ENCODE measurements at regions not wholly inside any gene's neighbourhood (a gene's known extent, or its start where the extent isn't known, plus 50 kb on each side); places are given as distances from the start of the nearest gene placed in this dataset.

GRCh38 chr1:38569932-38570656, 289.5 kb downstream of the RRAGC start:
- H3K79me2 ChIP-seq (ENCODE audit: insufficient read depth, low read length), result no peaks in the 10 kb centered on the region
- H3K4me1 ChIP-seq (ENCODE audit: insufficient read depth, low read length), result no peaks in the 10 kb centered on the region
- H3K27me3 Mint-ChIP-seq (ENCODE audit: low read depth), result peaks cover 11% of the 10 kb centered on the region
- H3K4ac ChIP-seq (ENCODE audit: low read depth, low read length), result no peak overlapping the region
- H2BK20ac ChIP-seq (ENCODE audit: low read depth, low read length, poor library complexity, severe bottlenecking), result no peak overlapping the region
- H3K27ac Mint-ChIP-seq, result peak overlapping the region in 1 of 3 experiments; percentile 59; a peak in 1 of 7 replicates
- H4K91ac ChIP-seq (ENCODE audit: insufficient read length, low read depth, low read length), result no peak overlapping the region
- no peaks in the 10 kb centered on the region for H4K20me1 ChIP-seq (ENCODE audit: control insufficient read depth, insufficient read depth, insufficient read length)
- H4K5ac ChIP-seq (ENCODE audit: insufficient read length, low read depth, low read length), result no peak overlapping the region
- H3K4me3 Mint-ChIP-seq, result peak overlapping the region in 1 of 2 experiments; percentile 8; a peak in 1 of 5 replicates
- H2BK15ac ChIP-seq (ENCODE audit: low read depth, low read length), result no peak overlapping the region
- no peak overlapping the region for H2AK5ac ChIP-seq (ENCODE audit: insufficient read length, low read length)
- H3K36me3 Mint-ChIP-seq (ENCODE audit: insufficient read depth in 1 of 3, low read depth in 3 of 3), result no peaks in the 10 kb centered on the region
- H3K23me2 ChIP-seq (ENCODE audit: insufficient read length, low read depth, low read length, poor library complexity, severe bottlenecking), result no peaks in the 10 kb centered on the region
- no peaks in the 10 kb centered on the region for H3K27me3 ChIP-seq (ENCODE audit: insufficient read depth, low read length)
- H2BK120ac ChIP-seq (ENCODE audit: low read depth, low read length, poor library complexity, severe bottlenecking), result no peak overlapping the region
- no peak for DNase-seq
- no peak overlapping the region for H3K4me2 ChIP-seq (ENCODE audit: insufficient read depth, insufficient read length, low read length)
- H3K14ac ChIP-seq (ENCODE audit: insufficient read depth, low read length), result no peak overlapping the region
- no peak overlapping the region for H3K9ac ChIP-seq (ENCODE audit: extremely low read depth, insufficient read length, low read length)
- no peaks in the 10 kb centered on the region for H3K79me1 ChIP-seq (ENCODE audit: insufficient read depth, low read depth, low read length, poor library complexity, severe bottlenecking)
- no peaks in the 10 kb centered on the region for H3K9me3 Mint-ChIP-seq
- no peak overlapping the region for H3K56ac ChIP-seq (ENCODE audit: insufficient read length, low read depth, low read length)
- H2BK12ac ChIP-seq (ENCODE audit: insufficient read length, low read depth, low read length), result no peak overlapping the region
- no peak overlapping the region for H3T11ph ChIP-seq (ENCODE audit: low read length)
- no CpG with 5 or more reads among the region's 26 CpGs for WGBS (ENCODE audit: extremely low coverage, insufficient read length, low lambda C conversion rate)
- H3K18ac ChIP-seq (ENCODE audit: insufficient read length, low read depth, low read length), result no peak overlapping the region
- H3K23ac ChIP-seq (ENCODE audit: insufficient read length, low read depth, low read length), result no peak overlapping the region
- peaks cover 0 to 7% of the 10 kb centered on the region in 2 experiments; a peak in 2 of 4 replicates for H3K4me1 Mint-ChIP-seq
- H3K27ac ChIP-seq (ENCODE audit: insufficient read length, low read depth, low read length), result no peak overlapping the region
- no peak overlapping the region for H2AFZ ChIP-seq (ENCODE audit: low read length)
- TF ChIP-seq, protein P1, sequence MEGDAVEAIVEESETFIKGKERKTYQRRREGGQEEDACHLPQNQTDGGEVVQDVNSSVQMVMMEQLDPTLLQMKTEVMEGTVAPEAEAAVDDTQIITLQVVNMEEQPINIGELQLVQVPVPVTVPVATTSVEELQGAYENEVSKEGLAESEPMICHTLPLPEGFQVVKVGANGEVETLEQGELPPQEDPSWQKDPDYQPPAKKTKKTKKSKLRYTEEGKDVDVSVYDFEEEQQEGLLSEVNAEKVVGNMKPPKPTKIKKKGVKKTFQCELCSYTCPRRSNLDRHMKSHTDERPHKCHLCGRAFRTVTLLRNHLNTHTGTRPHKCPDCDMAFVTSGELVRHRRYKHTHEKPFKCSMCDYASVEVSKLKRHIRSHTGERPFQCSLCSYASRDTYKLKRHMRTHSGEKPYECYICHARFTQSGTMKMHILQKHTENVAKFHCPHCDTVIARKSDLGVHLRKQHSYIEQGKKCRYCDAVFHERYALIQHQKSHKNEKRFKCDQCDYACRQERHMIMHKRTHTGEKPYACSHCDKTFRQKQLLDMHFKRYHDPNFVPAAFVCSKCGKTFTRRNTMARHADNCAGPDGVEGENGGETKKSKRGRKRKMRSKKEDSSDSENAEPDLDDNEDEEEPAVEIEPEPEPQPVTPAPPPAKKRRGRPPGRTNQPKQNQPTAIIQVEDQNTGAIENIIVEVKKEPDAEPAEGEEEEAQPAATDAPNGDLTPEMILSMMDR (conservative IDR thresholded peaks at IDR 0.05), result no peak
- H3K9me3 ChIP-seq (ENCODE audit: control insufficient read depth, low read depth, low read length), result no peaks in the 10 kb centered on the region
- H2BK5ac ChIP-seq (ENCODE audit: insufficient read length, low read length), result no peak overlapping the region
- no peak overlapping the region for H4K8ac ChIP-seq (replicated peaks; ENCODE audit: insufficient read length, low read depth, low read length)

Measured in H9 (cell line).